GM19035 (cell line): ENCODE measurements at regions not wholly inside any gene's neighbourhood (a gene's known extent, or its start where the extent isn't known, plus 50 kb on each side); places are given as distances from the start of the nearest gene placed in this dataset.
A peak's percentile ranks its signal among the peaks of the same experiment; 100 is the strongest.

Experiments used
- ATAC-seq: cut with Tn5 transposase; IDR thresholded peaks from one replicate; pipeline ENCODE4 v1.9.1; 2021; ENCODE audit not compliant: unreplicated experiment

DNA sequence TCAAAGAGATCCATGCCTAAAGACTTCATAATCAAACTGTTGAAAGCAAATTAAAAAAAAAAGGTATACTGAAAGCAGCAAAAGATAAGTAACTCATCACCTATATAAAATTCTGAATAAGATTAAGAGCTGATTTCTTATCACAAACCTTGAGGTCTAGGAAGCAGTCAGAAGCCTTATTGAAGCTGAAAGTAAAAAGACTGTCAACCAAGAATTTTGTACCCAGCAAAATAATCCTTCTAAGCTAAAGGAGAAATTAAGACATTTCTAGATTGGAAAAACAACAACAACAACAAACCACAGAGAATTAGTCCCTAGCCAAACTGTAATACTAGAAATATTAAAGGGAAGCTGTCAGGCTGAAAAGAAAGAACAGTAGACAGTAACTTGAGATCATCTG lies 622.9 kb downstream of the PCDH7 start:
- ATAC-seq: no peak

GRCh38 chr4:31349907-31350306 lies 629.7 kb downstream of the PCDH7 start:
- no peak for ATAC-seq

DNA sequence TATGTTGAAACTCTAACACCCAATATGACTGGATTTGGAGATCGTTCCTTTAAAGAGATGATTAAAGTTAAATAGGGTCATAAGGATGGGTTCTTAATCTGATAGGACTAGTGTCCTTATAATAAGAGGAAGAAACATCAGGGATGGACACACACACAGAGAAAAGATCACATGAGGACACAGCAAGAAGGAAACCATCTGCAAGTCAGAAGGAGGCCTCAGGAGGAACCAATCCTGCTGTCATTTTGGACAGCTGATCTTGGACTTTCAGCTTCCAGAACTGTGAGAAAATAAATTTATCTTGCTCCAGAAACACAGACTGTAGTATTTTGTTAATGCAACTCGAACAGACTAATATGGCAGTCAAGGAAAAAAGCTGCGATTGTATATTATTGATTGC lies 631.5 kb downstream of the PCDH7 start:
- no peak for ATAC-seq

GRCh38 chr4:31356839-31357238 lies 636.7 kb downstream of the PCDH7 start:
- ATAC-seq: no peak

- no peak for ATAC-seq
These were observed 640.6 kb downstream of the PCDH7 start for GRCh38 chr4:31360786-31361185.

GRCh38 chr4:31362756-31363155 lies 642.6 kb downstream of the PCDH7 start:
- ATAC-seq: no peak

DNA sequence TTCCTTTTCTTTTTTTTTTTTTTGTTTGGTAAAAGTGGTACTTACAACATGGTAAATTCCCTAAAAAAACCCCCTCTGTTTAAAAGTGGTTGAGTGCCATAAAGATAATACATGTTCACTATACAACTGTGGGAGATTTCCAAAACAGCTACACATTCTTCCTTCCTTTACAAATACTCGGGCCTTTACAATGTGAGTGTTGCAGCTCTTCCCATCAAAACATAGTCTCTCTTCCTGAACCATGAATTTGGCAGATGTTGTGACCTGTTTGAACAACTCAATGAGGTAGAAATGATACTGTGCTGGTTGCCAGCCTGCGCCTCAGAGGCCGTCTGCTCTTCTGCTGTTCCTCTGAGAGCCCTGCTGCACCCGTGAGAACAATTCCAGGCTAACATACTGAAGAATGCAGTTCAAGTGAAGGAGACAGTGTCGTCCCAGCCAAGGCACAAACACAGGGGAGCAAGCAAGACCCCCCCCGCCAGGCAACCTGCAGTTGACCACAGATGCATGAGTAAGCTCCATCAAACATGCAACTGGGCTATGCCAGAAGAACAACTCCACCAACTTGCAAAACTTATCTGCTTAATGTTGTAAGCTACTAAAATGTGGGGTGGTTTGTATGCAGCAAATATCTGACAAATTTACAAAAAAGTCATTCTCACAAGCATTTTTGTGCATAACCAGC lies 645.0 kb downstream of the PCDH7 start:
- ATAC-seq: no peak

GRCh38 chr4:31366041-31366440 lies 645.9 kb downstream of the PCDH7 start:
- ATAC-seq: no peak

GRCh38 chr4:31370866-31371465 lies 650.8 kb downstream of the PCDH7 start:
- ATAC-seq: peak; percentile 95

DNA sequence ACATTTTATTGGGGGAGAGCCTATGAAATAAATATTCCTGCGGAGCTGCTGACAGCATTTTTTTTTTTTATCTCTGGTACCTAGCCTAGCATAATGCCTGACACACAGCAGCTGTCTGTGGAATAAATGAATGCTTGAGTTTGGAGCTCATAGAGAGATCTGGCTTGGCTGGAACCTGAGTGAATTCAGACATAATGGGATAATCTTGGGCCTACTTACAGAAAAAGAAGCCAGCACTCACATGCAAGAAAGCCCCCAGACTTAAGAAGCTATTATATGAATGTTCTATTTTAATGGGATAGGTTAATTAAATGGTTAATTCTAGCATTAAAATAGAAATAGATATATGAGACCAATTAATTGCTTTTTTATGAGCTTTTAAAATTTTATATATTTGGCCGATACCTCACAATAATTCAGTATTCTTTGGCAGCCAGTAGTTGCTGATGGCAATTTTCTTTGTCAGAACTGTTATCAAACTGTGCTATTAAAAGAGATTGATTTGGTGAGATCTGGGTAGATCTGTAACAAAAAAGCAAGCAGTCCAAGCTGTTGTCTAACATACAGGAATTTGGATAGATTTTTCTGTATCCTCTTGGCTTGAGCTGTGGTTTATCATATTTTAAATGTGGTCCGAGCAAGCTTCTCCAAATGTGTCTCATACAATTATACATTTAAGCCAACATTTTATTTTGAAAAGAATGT lies 654.2 kb downstream of the PCDH7 start:
- no peak for ATAC-seq

DNA sequence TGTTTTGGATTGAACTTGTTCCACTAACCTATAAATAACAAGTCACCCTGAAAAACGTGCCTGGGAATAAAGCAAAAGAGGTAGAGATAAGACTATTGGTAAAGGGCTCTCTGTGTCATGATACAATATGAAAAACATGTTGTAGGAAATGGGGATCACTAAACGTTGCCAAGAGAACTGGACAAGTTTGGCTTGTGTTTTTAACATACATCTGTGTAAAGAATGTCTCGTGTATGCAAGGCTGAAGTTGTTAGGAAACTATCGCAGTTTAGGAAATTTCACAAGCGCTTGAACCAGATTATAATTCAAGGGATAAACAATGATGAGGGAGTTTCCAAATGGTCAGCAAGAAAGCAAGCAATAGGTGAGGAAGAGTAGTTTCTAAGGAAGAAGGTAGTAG lies 655.8 kb downstream of the PCDH7 start:
- ATAC-seq: no peak

- ATAC-seq: no peak
These were observed 659.2 kb downstream of the PCDH7 start for GRCh38 chr4:31379364-31379763.

- ATAC-seq: no peak
These were observed 663.6 kb downstream of the PCDH7 start for GRCh38 chr4:31383767-31384166.

DNA sequence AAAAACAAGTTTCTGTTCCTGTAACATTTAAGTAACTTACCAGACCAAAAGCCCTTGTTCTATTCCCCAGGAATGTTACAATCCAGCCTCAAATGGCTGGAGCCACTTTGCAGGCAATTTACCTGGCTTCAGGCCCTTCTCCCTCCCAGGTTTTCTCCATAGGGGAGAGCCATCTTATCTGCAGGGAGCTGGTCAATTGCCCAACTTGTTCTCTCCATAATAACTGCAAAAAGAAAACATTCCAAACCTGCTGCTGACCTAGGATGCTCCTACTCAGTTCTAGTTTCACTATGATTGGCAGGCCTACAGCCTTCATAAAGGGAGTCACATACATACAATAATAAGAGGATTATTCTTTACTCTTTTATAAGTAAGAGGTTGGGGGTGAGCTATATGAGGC lies 670.7 kb downstream of the PCDH7 start:
- ATAC-seq: no peak

- ATAC-seq: no peak
These were observed 671.8 kb downstream of the PCDH7 start for GRCh38 chr4:31391976-31392375.

- no peak for ATAC-seq
These were observed 672.8 kb downstream of the PCDH7 start for GRCh38 chr4:31392923-31393322.

DNA sequence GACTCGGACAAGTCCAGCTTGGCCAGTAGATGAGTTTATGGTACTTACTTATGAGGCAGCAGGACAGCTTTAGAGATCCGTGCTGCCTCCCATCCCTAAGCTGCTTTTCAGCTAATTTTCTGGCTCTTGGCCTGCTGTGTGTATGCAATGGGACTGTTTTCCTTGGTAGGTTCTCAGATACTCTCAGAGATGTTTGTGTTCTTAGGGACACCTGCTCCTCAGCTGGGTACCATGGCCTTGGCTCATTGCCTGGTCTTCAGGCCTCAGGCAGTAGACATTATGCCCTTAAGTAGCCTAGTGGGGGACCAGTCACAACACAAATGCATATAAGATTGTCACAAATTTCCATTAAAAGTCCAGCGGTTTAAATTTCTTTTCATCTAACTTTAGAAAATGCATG lies 688.0 kb downstream of the PCDH7 start:
- ATAC-seq: no peak

GRCh38 chr4:31411565-31411964 lies 691.4 kb downstream of the PCDH7 start:
- no peak for ATAC-seq

- no peak for ATAC-seq
These were observed 695.5 kb downstream of the PCDH7 start for GRCh38 chr4:31415629-31416028.

GRCh38 chr4:31416498-31416897 lies 696.3 kb downstream of the PCDH7 start:
- ATAC-seq: no peak

DNA sequence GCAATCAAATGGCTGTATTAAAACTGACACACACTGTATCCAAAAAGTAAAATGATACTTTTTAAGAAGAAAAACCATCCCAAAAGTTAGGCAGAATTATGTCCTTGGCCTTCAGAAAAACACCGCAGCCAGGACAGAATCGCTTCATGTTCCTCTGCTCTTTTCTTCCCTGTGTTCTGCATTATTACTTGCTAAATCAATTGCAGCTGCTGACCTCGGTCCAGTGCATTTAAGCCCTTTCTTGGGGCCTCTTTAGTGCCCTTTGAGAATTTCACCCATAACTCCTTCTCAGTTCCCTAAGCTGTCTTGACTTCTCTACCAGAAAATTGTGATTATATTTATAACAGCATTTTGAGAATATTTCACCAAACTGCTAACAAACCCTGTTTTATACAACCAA lies 696.9 kb downstream of the PCDH7 start:
- no peak for ATAC-seq

DNA sequence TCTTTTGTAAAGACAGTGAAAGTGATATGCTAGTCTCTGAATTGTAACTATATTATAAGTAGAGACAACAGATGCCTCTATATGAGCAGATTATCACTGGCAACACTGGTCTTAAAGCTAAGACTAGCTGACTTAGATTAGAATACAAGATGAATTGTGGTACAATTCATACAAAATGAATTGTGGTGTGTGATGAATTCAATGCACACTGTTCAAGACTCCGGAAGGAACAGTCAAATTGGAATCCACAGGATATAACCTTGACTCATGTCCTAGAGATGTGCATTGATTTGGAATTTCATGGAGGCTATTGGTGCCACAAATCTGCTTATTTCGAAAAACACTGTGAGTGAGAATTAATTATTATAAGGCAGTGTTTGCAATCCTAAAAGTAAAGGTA lies 701.8 kb downstream of the PCDH7 start:
- ATAC-seq: no peak
